Fibroblast of lung (primary cell): ENCODE measurements at regions not wholly inside any gene's neighbourhood (a gene's known extent, or its start where the extent isn't known, plus 50 kb on each side); places are given as distances from the start of the nearest gene placed in this dataset.

ENCODE experiments used
- EZH2 ChIP-seq: IDR thresholded peaks from 2 replicates; pipeline ENCODE4 v1.5.1; 2012; ENCODE audit warnings: low read length, control low read depth, mild to moderate bottlenecking; ENCODE audit errors: missing control alignments
- TF ChIP-seq, protein P1 (sequence below), 2 donors: IDR thresholded peaks in 1 of 2; conservative IDR thresholded peaks in 1 of 2; 1 replicate in 1 of 2; 2 replicates in 1 of 2; pipeline ENCODE4 v1.5.1; 2011 to 2012; ENCODE audit warnings: low read length in 2 of 2, control low read depth in 1 of 2, inconsistent platforms in 1 of 2, low read depth in 1 of 2, mild to moderate bottlenecking in 1 of 2

DNA sequence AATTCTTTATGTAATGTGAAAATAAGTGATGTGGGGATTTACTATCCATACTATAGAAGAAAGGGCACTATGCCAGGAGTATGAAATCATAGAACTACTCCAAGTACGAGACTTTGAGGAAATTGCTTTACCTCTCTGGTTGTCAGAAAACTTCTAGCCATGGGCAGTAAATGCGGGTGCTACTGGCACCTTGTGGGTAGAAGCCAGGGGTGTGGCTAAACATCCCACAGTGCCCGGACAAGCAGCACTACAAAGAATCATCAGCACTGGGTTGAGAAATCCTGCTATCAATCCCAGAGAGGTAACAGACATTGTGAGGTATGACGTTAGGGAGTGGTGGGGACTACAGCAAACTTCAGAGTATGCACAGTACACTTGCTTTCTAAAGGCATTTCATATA lies 453.5 kb upstream of the TNP1 start:
- TF ChIP-seq, protein P1, sequence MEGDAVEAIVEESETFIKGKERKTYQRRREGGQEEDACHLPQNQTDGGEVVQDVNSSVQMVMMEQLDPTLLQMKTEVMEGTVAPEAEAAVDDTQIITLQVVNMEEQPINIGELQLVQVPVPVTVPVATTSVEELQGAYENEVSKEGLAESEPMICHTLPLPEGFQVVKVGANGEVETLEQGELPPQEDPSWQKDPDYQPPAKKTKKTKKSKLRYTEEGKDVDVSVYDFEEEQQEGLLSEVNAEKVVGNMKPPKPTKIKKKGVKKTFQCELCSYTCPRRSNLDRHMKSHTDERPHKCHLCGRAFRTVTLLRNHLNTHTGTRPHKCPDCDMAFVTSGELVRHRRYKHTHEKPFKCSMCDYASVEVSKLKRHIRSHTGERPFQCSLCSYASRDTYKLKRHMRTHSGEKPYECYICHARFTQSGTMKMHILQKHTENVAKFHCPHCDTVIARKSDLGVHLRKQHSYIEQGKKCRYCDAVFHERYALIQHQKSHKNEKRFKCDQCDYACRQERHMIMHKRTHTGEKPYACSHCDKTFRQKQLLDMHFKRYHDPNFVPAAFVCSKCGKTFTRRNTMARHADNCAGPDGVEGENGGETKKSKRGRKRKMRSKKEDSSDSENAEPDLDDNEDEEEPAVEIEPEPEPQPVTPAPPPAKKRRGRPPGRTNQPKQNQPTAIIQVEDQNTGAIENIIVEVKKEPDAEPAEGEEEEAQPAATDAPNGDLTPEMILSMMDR (conservative IDR thresholded peaks at IDR 0.05 in 1 of 2, IDR thresholded peaks at IDR 0.05 in 1 of 2; ENCODE audit: low read depth in 1 of 2, low read length in 2 of 2), result no peak
- TF ChIP-seq EZH2, result no peak
